Ovary (tissue), 3 donors: ENCODE measurements at regions not wholly inside any gene's neighbourhood (a gene's known extent, or its start where the extent isn't known, plus 50 kb on each side); places are given as distances from the start of the nearest gene placed in this dataset.

Experiments used
- CTCF ChIP-seq, 3 donors: fragments of 450-650 bp in 2 of 3; fragments of 200-600 bp in 1 of 3; IDR thresholded peaks; one replicate each; pipeline versions ENCODE4 v1.5.1 to v1.8.0; 2016 to 2022; ENCODE audit warnings: antibody characterized with exemption in 3 of 3, mild to moderate bottlenecking in 1 of 3
- EP300 ChIP-seq: sonication (generic); formaldehyde crosslinking; IDR thresholded peaks from one replicate; pipeline ENCODE4 v1.6.1; 2017; ENCODE audit warnings: antibody characterized with exemption
- POLR2A ChIP-seq: fragments of 450-650 bp; IDR thresholded peaks from one replicate; pipeline ENCODE4 v1.6.1; 2017; ENCODE audit warnings: antibody characterized with exemption, mild to moderate bottlenecking, moderate library complexity
- donor health status: DM: no; HTN: no; CAD: no.

GRCh38 chr5:160968480-160968879, 116.5 kb upstream of the ATP10B start:
- TF ChIP-seq EP300 (no peak), CTCF (IDR thresholded peaks at IDR 0.05) (no peak), POLR2A (no peak)
